Brain microvascular endothelial cell (primary cell): ENCODE measurements at regions not wholly inside any gene's neighbourhood (a gene's known extent, or its start where the extent isn't known, plus 50 kb on each side); places are given as distances from the start of the nearest gene placed in this dataset.

ENCODE experiments used
- DNase-seq: peaks from one replicate; pipeline ENCODE4 v3.0.0-alpha.2; 2020
- H3K27ac ChIP-seq: fragments of 250-450 bp; sonication (Bioruptor Pico); 2 replicates; pipeline ENCODE4 v1.5.1; 2020; ENCODE audit warnings: mild to moderate bottlenecking, moderate library complexity
- H3K27me3 ChIP-seq: fragments of 250-450 bp; sonication (Bioruptor Pico); replicated peaks from 2 replicates; pipeline ENCODE4 v1.5.1; 2020; ENCODE audit warnings: mild to moderate bottlenecking
- H3K36me3 ChIP-seq: fragments of 250-450 bp; sonication (Bioruptor Pico); replicated peaks from 2 replicates; pipeline ENCODE4 v1.5.1; 2020; ENCODE audit warnings: mild to moderate bottlenecking
- H3K4me3 ChIP-seq: 2 replicates; pipeline ENCODE4 v1.5.1; 2011; ENCODE audit warnings: low read depth, mild to moderate bottlenecking, control low read depth, low read length, moderate library complexity
- in situ Hi-C: cut with HindIII; loops from 2 replicates; pipeline ENCODE4 v1.10.0; 2017; ENCODE audit warnings: low sequenced_read_pairs, low pct_ligation_motif_present
- TF ChIP-seq, protein P1 (sequence below): IDR thresholded peaks from 2 replicates; pipeline ENCODE4 v1.5.1; 2011; ENCODE audit warnings: low read depth, mild to moderate bottlenecking, moderate library complexity, low read length, control low read depth, inconsistent platforms; ENCODE audit errors: missing control alignments

DNA sequence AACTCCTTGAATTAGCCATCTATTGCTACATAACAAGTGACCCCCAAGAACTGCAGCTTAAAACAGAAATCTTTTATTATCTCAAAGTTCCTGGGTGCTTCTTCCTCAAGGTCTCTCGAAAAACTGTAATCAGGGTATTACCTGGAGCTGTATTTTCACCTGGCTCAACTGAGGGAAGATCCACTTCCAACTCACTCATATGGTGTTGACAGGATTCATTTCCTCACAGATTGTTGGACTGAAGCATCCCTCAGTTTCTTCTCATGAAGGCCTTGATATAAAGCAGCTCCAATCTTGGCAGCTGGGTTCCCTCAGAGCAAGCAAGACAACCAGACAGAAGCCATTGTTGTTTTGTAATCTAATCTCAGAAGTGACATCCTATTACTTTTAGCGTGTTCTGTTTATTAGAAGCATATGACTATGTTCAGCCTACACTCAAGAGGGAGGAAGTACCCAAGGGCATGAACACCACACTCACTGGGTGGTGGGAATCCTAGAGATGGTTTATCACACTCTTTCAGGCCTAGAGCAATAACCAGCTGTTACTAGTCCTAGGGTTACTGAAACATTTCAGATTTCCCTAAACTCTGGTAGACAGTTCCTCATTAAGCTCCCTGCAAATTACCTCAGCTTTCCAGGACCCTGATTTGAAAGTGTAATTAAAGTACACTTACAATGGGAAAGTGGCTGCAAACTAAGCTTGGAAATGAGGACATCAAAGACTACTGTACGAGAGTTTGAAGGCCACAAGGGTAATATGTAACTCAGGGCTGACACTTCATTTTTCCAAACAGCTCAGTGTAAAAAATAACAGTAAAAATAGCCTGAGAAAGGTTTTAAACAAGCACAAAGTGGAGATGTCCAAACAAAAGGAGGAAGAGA lies 222.2 kb downstream of the SEC23A start:
- Histone ChIP-seq H3K27ac (no peak overlapping the region), H3K36me3 (no peaks in the 10 kb centered on the region), H3K4me3 (no peak overlapping the region), H3K27me3 (no peaks in the 10 kb centered on the region)
- no peak for DNase-seq
- TF ChIP-seq, protein P1, sequence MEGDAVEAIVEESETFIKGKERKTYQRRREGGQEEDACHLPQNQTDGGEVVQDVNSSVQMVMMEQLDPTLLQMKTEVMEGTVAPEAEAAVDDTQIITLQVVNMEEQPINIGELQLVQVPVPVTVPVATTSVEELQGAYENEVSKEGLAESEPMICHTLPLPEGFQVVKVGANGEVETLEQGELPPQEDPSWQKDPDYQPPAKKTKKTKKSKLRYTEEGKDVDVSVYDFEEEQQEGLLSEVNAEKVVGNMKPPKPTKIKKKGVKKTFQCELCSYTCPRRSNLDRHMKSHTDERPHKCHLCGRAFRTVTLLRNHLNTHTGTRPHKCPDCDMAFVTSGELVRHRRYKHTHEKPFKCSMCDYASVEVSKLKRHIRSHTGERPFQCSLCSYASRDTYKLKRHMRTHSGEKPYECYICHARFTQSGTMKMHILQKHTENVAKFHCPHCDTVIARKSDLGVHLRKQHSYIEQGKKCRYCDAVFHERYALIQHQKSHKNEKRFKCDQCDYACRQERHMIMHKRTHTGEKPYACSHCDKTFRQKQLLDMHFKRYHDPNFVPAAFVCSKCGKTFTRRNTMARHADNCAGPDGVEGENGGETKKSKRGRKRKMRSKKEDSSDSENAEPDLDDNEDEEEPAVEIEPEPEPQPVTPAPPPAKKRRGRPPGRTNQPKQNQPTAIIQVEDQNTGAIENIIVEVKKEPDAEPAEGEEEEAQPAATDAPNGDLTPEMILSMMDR, result no peak
- in situ Hi-C loops, result no loop called here

DNA sequence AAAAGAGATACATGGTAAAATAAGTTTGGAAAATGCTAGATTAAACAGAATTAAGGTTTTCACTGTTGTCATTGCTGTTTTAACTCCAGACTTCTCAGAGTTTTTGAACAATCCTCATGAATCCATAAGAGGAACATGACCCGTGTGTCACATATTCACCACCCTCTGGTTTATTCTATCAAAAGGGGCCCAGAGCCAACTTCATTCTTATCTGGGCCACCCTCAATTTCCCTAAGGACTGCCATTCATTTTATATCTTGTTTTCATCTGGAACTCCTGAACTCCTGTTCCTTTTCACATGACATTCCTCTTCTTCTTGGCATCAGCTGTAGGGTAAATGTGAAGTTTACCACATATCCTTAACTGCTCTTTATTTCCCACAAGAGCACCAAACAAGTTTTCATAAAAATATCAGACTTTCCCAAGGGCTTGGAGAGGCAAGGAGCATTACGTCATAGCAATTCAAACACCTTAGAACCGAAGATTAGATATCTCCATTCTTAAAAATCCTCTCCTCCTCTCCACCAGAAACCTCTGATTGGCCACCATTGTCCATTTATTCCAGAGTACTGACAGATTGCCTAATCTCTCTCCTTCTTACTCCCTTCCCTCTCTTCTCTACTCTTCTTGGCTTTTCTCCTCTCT lies 225.2 kb downstream of the SEC23A start:
- in situ Hi-C loops, result no loop called here
- Histone ChIP-seq H3K27me3 (no peaks in the 10 kb centered on the region), H3K27ac (no peak overlapping the region), H3K4me3 (no peak overlapping the region), H3K36me3 (no peaks in the 10 kb centered on the region)
- no peak for DNase-seq
- TF ChIP-seq, protein P1, result no peak

- Histone ChIP-seq H3K36me3 (no peaks in the 10 kb centered on the region), H3K27ac (no peak overlapping the region), H3K27me3 (no peaks in the 10 kb centered on the region), H3K4me3 (no peak overlapping the region)
- in situ Hi-C loops, result no loop called here
- TF ChIP-seq, protein P1, result no peak
- DNase-seq, result no peak
These were observed 228.3 kb downstream of the SEC23A start for GRCh38 chr14:38874721-38875120.

DNA sequence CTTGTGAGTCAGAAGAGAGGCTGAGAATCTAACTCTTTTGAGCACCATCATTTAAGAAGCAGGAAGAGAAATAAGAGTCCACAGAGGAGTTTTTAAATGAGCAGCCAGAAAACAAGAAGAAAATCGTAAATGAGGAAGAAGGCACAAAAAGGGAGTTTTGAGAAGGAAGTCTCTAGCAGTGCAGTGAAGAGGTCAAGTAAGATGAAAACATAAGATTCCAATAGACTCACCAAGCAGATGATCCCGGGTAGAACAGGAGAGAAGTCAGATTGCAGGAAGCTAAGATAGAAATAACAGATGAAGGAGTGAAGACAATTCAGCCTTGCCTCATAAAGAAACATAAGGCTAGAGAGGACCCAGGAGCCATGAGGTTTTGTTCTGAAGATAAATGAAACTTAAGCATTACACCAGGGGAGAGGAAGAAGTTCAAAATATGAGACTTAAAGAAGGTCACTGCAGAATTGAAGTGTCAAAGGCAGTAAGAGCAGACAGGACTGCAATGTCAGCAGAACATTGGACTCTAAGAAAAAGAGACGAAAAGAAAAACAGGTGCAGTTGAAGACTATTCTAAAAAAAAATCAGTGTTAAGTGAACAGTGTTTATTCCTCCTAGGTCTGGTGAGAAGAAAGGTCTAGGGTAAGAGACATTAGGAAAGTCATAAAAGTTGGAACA lies 229.0 kb downstream of the SEC23A start:
- Histone ChIP-seq H3K36me3 (no peaks in the 10 kb centered on the region), H3K27me3 (no peaks in the 10 kb centered on the region), H3K4me3 (no peak overlapping the region), H3K27ac (no peak overlapping the region)
- no peak for DNase-seq
- in situ Hi-C loops, result no loop called here
- TF ChIP-seq, protein P1, result no peak

- H3K27ac ChIP-seq, result no peak overlapping the region
- no peak for DNase-seq
- in situ Hi-C loops, result no loop called here
- H3K27me3 ChIP-seq, result no peaks in the 10 kb centered on the region
- H3K36me3 ChIP-seq, result no peaks in the 10 kb centered on the region
- TF ChIP-seq, protein P1, result no peak
- H3K4me3 ChIP-seq, result no peak overlapping the region
These were observed 232.7 kb downstream of the SEC23A start for GRCh38 chr14:38870296-38870836.
